Thoracic aorta (tissue), 2 donors: ENCODE measurements at regions not wholly inside any gene's neighbourhood (a gene's known extent, or its start where the extent isn't known, plus 50 kb on each side); places are given as distances from the start of the nearest gene placed in this dataset.

Experiments used
- ATAC-seq: fragments of 150-250 bp; one replicate; pipeline ENCODE4 v1.8.0; 2017; ENCODE audit warnings: low read depth; ENCODE audit not compliant: insufficient number of reproducible peaks, low FRiP score
- DNase-seq: peaks from one replicate; pipeline ENCODE4 v3.0.0-alpha.2; 2020; ENCODE audit warnings: low spot score
- H3K27ac ChIP-seq, 2 donors: fragments of 200-600 bp; sonication (generic); 1 replicate in 1 of 2; 2 replicates in 1 of 2; pipeline ENCODE4 v1.5.1; 2016; ENCODE audit warnings: mild to moderate bottlenecking in 2 of 2, moderate library complexity in 2 of 2
- H3K27me3 ChIP-seq: fragments of 200-600 bp; sonication (generic); replicated peaks from 2 replicates; pipeline ENCODE4 v1.6.0; 2016; ENCODE audit warnings: mild to moderate bottlenecking; ENCODE audit not compliant: insufficient read depth
- H3K36me3 ChIP-seq: fragments of 200-600 bp; sonication (generic); one replicate; pipeline ENCODE4 v1.5.1; 2016
- H3K4me1 ChIP-seq, 2 donors: fragments of 200-600 bp; sonication (generic); 1 replicate in 1 of 2; 2 replicates in 1 of 2; pipeline versions ENCODE4 v1.5.1 to v1.6.0; 2016; ENCODE audit warnings: low read depth in 2 of 2, mild to moderate bottlenecking in 1 of 2; ENCODE audit not compliant: control insufficient read depth in 1 of 2
- H3K4me3 ChIP-seq: fragments of 200-600 bp; sonication (generic); 2 replicates; pipeline ENCODE4 v1.5.1; 2016; ENCODE audit warnings: mild to moderate bottlenecking
- H3K9me3 ChIP-seq: fragments of 200-600 bp; sonication (generic); 2 replicates; pipeline ENCODE4 v1.5.1; 2016
- CTCF ChIP-seq: fragments of 200-600 bp; sonication (generic); IDR thresholded peaks from one replicate; pipeline ENCODE4 v1.5.1; 2019; ENCODE audit warnings: antibody characterized with exemption

- Histone ChIP-seq H3K4me1 (peaks cover 6 to 13% of the 10 kb centered on the region in 2 donors), H3K27ac (no peak overlapping the region), H3K4me3 (no peak overlapping the region), H3K36me3 (no peaks in the 10 kb centered on the region), H3K27me3 (no peaks in the 10 kb centered on the region), H3K9me3 (no peaks in the 10 kb centered on the region)
- ATAC-seq (no peak), DNase-seq (no peak)
- TF ChIP-seq CTCF: no peak
Measured at GRCh38 chr1:59126366-59126765, 170.5 kb upstream of the FGGY start.

GRCh38 chr1:59128239-59128736, 168.6 kb upstream of the FGGY start:
- DNase-seq (no peak), ATAC-seq (no peak)
- Histone ChIP-seq H3K4me1 (peaks cover 6 to 13% of the 10 kb centered on the region in 2 donors), H3K27me3 (no peaks in the 10 kb centered on the region), H3K36me3 (no peaks in the 10 kb centered on the region), H3K27ac (no peak overlapping the region), H3K9me3 (no peaks in the 10 kb centered on the region), H3K4me3 (no peak overlapping the region)
- no peak for TF ChIP-seq CTCF

- no peak for TF ChIP-seq CTCF
- DNase-seq (no peak), ATAC-seq (no peak)
- Histone ChIP-seq H3K27me3 (no peaks in the 10 kb centered on the region), H3K4me1 (peaks cover 6 to 13% of the 10 kb centered on the region in 2 donors), H3K4me3 (no peak overlapping the region), H3K27ac (no peak overlapping the region), H3K36me3 (no peaks in the 10 kb centered on the region), H3K9me3 (no peaks in the 10 kb centered on the region)
Measured at GRCh38 chr1:59128784-59129227, 168.1 kb upstream of the FGGY start.

- H3K27me3 ChIP-seq: no peaks in the 10 kb centered on the region
- H3K36me3 ChIP-seq: no peaks in the 10 kb centered on the region
- no peak for TF ChIP-seq CTCF
- peaks cover 10 to 13% of the 10 kb centered on the region in 2 donors for H3K4me1 ChIP-seq
- ATAC-seq (no peak), DNase-seq (no peak)
- no peak overlapping the region for H3K4me3 ChIP-seq
- H3K27ac ChIP-seq: no peak overlapping the region
- H3K9me3 ChIP-seq: no peaks in the 10 kb centered on the region
Measured at GRCh38 chr1:59132295-59132694, 164.6 kb upstream of the FGGY start.

- DNase-seq: no peak
- H3K36me3 ChIP-seq: no peaks in the 10 kb centered on the region
- H3K4me1 ChIP-seq: peaks cover 10 to 18% of the 10 kb centered on the region in 2 donors
- no peaks in the 10 kb centered on the region for H3K9me3 ChIP-seq
- no peak for ATAC-seq
- TF ChIP-seq CTCF: no peak
- H3K4me3 ChIP-seq: no peak overlapping the region
- no peak overlapping the region for H3K27ac ChIP-seq
- no peaks in the 10 kb centered on the region for H3K27me3 ChIP-seq
Measured at GRCh38 chr1:59133997-59134396, 162.9 kb upstream of the FGGY start.
